IMR-90 (cell line): ENCODE measurements at regions not wholly inside any gene's neighbourhood (a gene's known extent, or its start where the extent isn't known, plus 50 kb on each side); places are given as distances from the start of the nearest gene placed in this dataset.

ENCODE experiments used
- ATAC-seq: fragments of 200-7000 bp; cut with Tn5 transposase; 2 replicates; pipeline ENCODE4 v1.9.1; 2020; ENCODE audit warnings: low read depth, mild to moderate bottlenecking, moderate library complexity
- BruUV-seq: library from RNA; stranded (reverse); fragments of 400-500 nt; replicated peaks from 2 replicates; lab custom pipeline; 2021; lab: Mats Ljungman, UMichigan
- CTCF ChIA-PET: fragments of 300-600 bp; formaldehyde crosslinking; extraction: SDS; loops from one replicate; lab custom pipeline; 2021; ENCODE audit warnings: antibody characterized with exemption; lab: Yijun Ruan, JAX
- POLR2A ChIA-PET: fragments of 300-600 bp; sonication (Branson Sonifier 250); formaldehyde crosslinking; loops from one replicate; lab custom pipeline; 2022; ENCODE audit warnings: antibody characterized with exemption; ENCODE audit not compliant: unreplicated experiment; lab: Charles Lee
- DNase-seq: peaks from one replicate; pipeline ENCODE4 v3.0.0; 2013
- H2AFZ ChIP-seq: replicated peaks from 2 replicates; pipeline ENCODE3; 2013; ENCODE audit warnings: low read length, mild to moderate bottlenecking; ENCODE audit not compliant: poor library complexity
- H2AK5ac ChIP-seq: 2 replicates; pipeline ENCODE4 v1.6.1; 2013; ENCODE audit warnings: low read depth, low read length, inconsistent platforms
- H2AK9ac ChIP-seq: replicated peaks from 2 replicates; pipeline ENCODE3; 2013; ENCODE audit warnings: mild to moderate bottlenecking, low read depth, low read length, moderate library complexity; ENCODE audit not compliant: poor library complexity
- H2BK120ac ChIP-seq: 2 replicates; pipeline ENCODE4 v1.6.1; 2013; ENCODE audit warnings: low read depth, low read length, inconsistent platforms
- H2BK15ac ChIP-seq: 3 replicates; pipeline ENCODE4 v1.6.1; 2013; ENCODE audit warnings: low read depth, low read length, inconsistent platforms
- H2BK20ac ChIP-seq: 2 replicates; pipeline ENCODE4 v1.6.1; 2013; ENCODE audit warnings: low read depth, mild to moderate bottlenecking, inconsistent platforms, low read length, moderate library complexity
- H2BK5ac ChIP-seq: 2 replicates; pipeline ENCODE4 v1.6.1; 2013; ENCODE audit warnings: mild to moderate bottlenecking, low read depth, low read length, inconsistent platforms; ENCODE audit not compliant: poor library complexity, severe bottlenecking
- H3K14ac ChIP-seq: replicated peaks from 2 replicates; pipeline ENCODE4 v1.6.1; 2013; ENCODE audit warnings: low read depth, low read length, inconsistent platforms
- H3K18ac ChIP-seq: 2 replicates; pipeline ENCODE4 v1.6.1; 2013; ENCODE audit warnings: low read depth, low read length, control low read depth
- H3K23ac ChIP-seq: 2 replicates; pipeline ENCODE4 v1.6.1; 2013; ENCODE audit warnings: low read depth, low read length, inconsistent platforms
- H3K27ac ChIP-seq: 2 replicates; pipeline ENCODE4 v1.5.1; 2013; ENCODE audit warnings: mild to moderate bottlenecking, control low read depth, low read length; ENCODE audit not compliant: insufficient read depth
- H3K27me3 ChIP-seq: 2 replicates; pipeline ENCODE4 v1.6.1; 2013; ENCODE audit warnings: low read length; ENCODE audit not compliant: control insufficient read depth, insufficient read depth
- H3K36me3 ChIP-seq: 2 replicates; pipeline ENCODE4 v1.6.1; 2013; ENCODE audit warnings: low read length, mixed read lengths; ENCODE audit not compliant: control insufficient read depth, insufficient read depth
- H3K4ac ChIP-seq: 2 replicates; pipeline ENCODE4 v1.6.1; 2013; ENCODE audit warnings: low read depth, low read length, inconsistent platforms
- H3K4me1 ChIP-seq: 2 replicates; pipeline ENCODE4 v1.6.1; 2013; ENCODE audit warnings: low read length, mixed read lengths; ENCODE audit not compliant: control insufficient read depth, insufficient read depth
- H3K4me2 ChIP-seq: 2 replicates; pipeline ENCODE4 v1.6.1; 2013; ENCODE audit warnings: low read depth, mild to moderate bottlenecking, control low read depth, low read length, moderate library complexity
- H3K4me3 ChIP-seq: 2 replicates; pipeline ENCODE4 v1.5.1; 2013; ENCODE audit warnings: low read depth, mild to moderate bottlenecking, control low read depth, low read length, moderate library complexity; ENCODE audit not compliant: insufficient read depth
- H3K56ac ChIP-seq: 2 replicates; pipeline ENCODE4 v1.6.1; 2013; ENCODE audit warnings: low read length, inconsistent platforms; ENCODE audit not compliant: insufficient read depth; ENCODE audit errors: extremely low read depth
- H3K79me1 ChIP-seq, 2 experiments: 2 replicates each; pipeline ENCODE4 v1.6.1; 2013; ENCODE audit warnings: low read length in 2 of 2, inconsistent platforms in 1 of 2, low read depth in 1 of 2
- H3K9ac ChIP-seq: 2 replicates; pipeline ENCODE4 v1.6.1; 2013; ENCODE audit warnings: low read depth, low read length, control low read depth
- H3K9me1 ChIP-seq: 2 replicates; pipeline ENCODE4 v1.6.1; 2013; ENCODE audit warnings: low read length, inconsistent platforms; ENCODE audit not compliant: insufficient read depth
- H3K9me3 ChIP-seq: 2 replicates; pipeline ENCODE4 v1.6.1; 2013; ENCODE audit warnings: low read length; ENCODE audit not compliant: control insufficient read depth, insufficient read depth
- H4K20me1 ChIP-seq: 2 replicates; pipeline ENCODE4 v1.6.1; 2013; ENCODE audit warnings: low read length, inconsistent platforms; ENCODE audit not compliant: insufficient read depth
- H4K5ac ChIP-seq: 2 replicates; pipeline ENCODE4 v1.6.1; 2013; ENCODE audit warnings: mild to moderate bottlenecking, low read depth, low read length, control low read depth
- H4K8ac ChIP-seq, 2 experiments: 2 replicates each; pipeline ENCODE4 v1.6.1; 2013; ENCODE audit warnings: low read depth in 2 of 2, low read length in 2 of 2, control low read depth in 1 of 2, inconsistent platforms in 1 of 2
- H4K91ac ChIP-seq: 2 replicates; pipeline ENCODE4 v1.6.1; 2013; ENCODE audit warnings: low read depth, low read length, inconsistent platforms; ENCODE audit not compliant: insufficient read depth
- CEBPB ChIP-seq: IDR thresholded peaks from 2 replicates; pipeline ENCODE4 v1.6.1; 2012; ENCODE audit warnings: low read depth, low read length, improper control_type of control experiment
- MAZ ChIP-seq: IDR thresholded peaks from 2 replicates; pipeline ENCODE4 v1.6.1; 2012; ENCODE audit warnings: low read depth, mild to moderate bottlenecking, low read length, improper control_type of control experiment, moderate library complexity, borderline replicate concordance
- WGBS, 2 experiments: methylation state at CpG; one replicate each; pipeline versions ENCODE4 v1.1.5 to v1.1.7; 2013; ENCODE audit warnings: missing lambda C conversion rate in 2 of 2; ENCODE audit not compliant: insufficient read length in 1 of 2; ENCODE audit errors: extremely low coverage in 2 of 2; 5-methylcytosine and 5-hydroxymethylcytosine counted together
- dilution Hi-C: fragments of 300-500 bp; cut with HindIII; formaldehyde crosslinking; loops from one replicate; pipeline ENCODE4 v1.14.3; 2018; ENCODE audit warnings: low sequenced_read_pairs; ENCODE audit not compliant: unreplicated experiment
- in situ Hi-C: fragments of 300-500 bp; cut with MboI; formaldehyde crosslinking; loops from 3 replicates; pipeline ENCODE4 v1.14.3; 2019; ENCODE audit warnings: low sequenced_read_pairs, inconsistent platforms, mixed read lengths
- intact Hi-C: fragments of 100-400 bp; cut with micrococcal nuclease; formaldehyde crosslinking; loops from 2 replicates; pipeline ENCODE4 v1.10.0; 2022

DNA sequence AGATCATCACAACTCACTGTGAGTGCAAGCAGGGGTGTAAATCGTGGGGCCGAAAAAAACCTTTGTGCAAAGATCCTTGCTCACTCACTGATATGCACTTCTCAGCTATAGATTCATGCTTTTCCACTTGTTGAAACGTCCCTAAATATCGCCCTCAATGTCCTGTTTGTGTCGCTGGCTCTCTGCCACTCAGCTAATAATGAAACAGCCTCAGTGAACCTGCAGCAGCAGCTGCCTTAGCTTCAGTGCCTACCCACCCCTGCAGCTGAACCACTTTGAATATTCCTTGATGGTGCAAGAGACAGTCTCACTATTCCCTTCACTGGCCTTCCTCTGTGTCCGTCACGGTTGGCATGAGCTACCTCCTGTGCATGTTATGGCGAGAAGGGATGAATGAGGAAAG, 128.9 kb upstream of the NAA20 start:
- peak; percentile 2; the same call in 1 of the 2 replicates for ATAC-seq
- Histone ChIP-seq H4K20me1 (no peaks in the 10 kb centered on the region), H3K9me3 (no peaks in the 10 kb centered on the region), H2BK20ac (peak overlapping the region; percentile 95), H3K18ac (peak overlapping the region; percentile 82), H4K91ac (peak overlapping the region; percentile 91), H2AFZ (peak overlapping the region; percentile 44), H2AK9ac (peak overlapping the region; percentile 84), H3K9ac (peak overlapping the region; percentile 96), H3K56ac (peak overlapping the region; percentile 96), H2BK15ac (peak overlapping the region; percentile 97; the same call in 2 of the 3 replicates), H3K4ac (peak overlapping the region; percentile 97), H2AK5ac (peak overlapping the region; percentile 98), H3K23ac (peak overlapping the region; percentile 98), H2BK5ac (peak overlapping the region; percentile 97), H3K4me2 (peak overlapping the region; percentile 77), H3K79me1 (peaks cover 12 to 71% of the 10 kb centered on the region in 2 experiments; a peak in 3 of 4 replicates), H3K36me3 (peaks cover 19% of the 10 kb centered on the region), H3K27ac (peak overlapping the region; percentile 100), H3K4me3 (peak overlapping the region; percentile 57; the same call in 1 of the 2 replicates), H3K27me3 (no peaks in the 10 kb centered on the region), H3K14ac (peak overlapping the region; percentile 97), H4K5ac (peak overlapping the region; percentile 93), H3K4me1 (peaks cover 31% of the 10 kb centered on the region), H3K9me1 (peaks cover 7% of the 10 kb centered on the region; the same call in 1 of the 2 replicates), H2BK120ac (peak overlapping the region; percentile 94), H4K8ac (peak overlapping the region; percentile 75 to 87)
- CTCF ChIA-PET = interaction anchor here (0.8 kb wide), 1 partner anchor 76 kb away, joined by 3 read pairs; no protein-coding TSS in a partner anchor
- DNase-seq = no peak
- WGBS, 2 experiments = 52% methylated on average over 2 of the region's 8 CpGs; no CpG with 5 or more reads in 1 of the 2 experiments
- in situ Hi-C loops (loop anchor here (5.0 to 10.0 kb wide), 2 partner anchors 101 to 193 kb away; no protein-coding TSS in a partner anchor), dilution Hi-C loops (no loop called here), intact Hi-C loops (loop anchor here (2.0 to 5.0 kb wide), 2 partner anchors 87 to 104 kb away; no protein-coding TSS in a partner anchor)
- no peak for TF ChIP-seq MAZ
- TF ChIP-seq CEBPB = peak; percentile 25; the same call in 1 of the 2 replicates
- POLR2A ChIA-PET = interaction anchor here (0.6 to 2.1 kb wide), 6 partner anchors 24 to 130 kb away, joined by 3 to 8 read pairs (median 4); partner anchors contain the start of gene RIN2
- no TSS peak for BruUV-seq
